GM19438 (cell line): ENCODE measurements at regions not wholly inside any gene's neighbourhood (a gene's known extent, or its start where the extent isn't known, plus 50 kb on each side); places are given as distances from the start of the nearest gene placed in this dataset.

Experiments
- ATAC-seq: cut with Tn5 transposase; IDR thresholded peaks from one replicate; pipeline ENCODE4 v1.9.1; 2021; ENCODE audit warnings: low read depth; ENCODE audit not compliant: unreplicated experiment

GRCh38 chr10:4733843-4734224 lies 92.2 kb upstream of the AKR1E2 start:
- ATAC-seq = no peak

GRCh38 chr10:4733150-4733842 lies 92.7 kb upstream of the AKR1E2 start:
- no peak for ATAC-seq

GRCh38 chr10:4730998-4731397 lies 95.0 kb upstream of the AKR1E2 start:
- ATAC-seq = no peak

- no peak for ATAC-seq
Observed at GRCh38 chr10:4725917-4726606, 99.9 kb upstream of the AKR1E2 start.

GRCh38 chr10:4723860-4724259 lies 102.1 kb upstream of the AKR1E2 start:
- no peak for ATAC-seq

- ATAC-seq = no peak
Observed at GRCh38 chr10:4721999-4722753, 103.8 kb upstream of the AKR1E2 start.

GRCh38 chr10:4720463-4720862 lies 105.5 kb upstream of the AKR1E2 start:
- no peak for ATAC-seq

GRCh38 chr10:4719671-4720070 lies 106.3 kb upstream of the AKR1E2 start:
- no peak for ATAC-seq

GRCh38 chr10:4719036-4719435 lies 107.0 kb upstream of the AKR1E2 start:
- ATAC-seq = no peak

GRCh38 chr10:4718544-4718943 lies 107.5 kb upstream of the AKR1E2 start:
- no peak for ATAC-seq

GRCh38 chr10:4717670-4718069 lies 108.3 kb upstream of the AKR1E2 start:
- ATAC-seq = no peak

- ATAC-seq = no peak
Observed at GRCh38 chr10:4710858-4711257, 115.1 kb upstream of the AKR1E2 start.

GRCh38 chr10:4708123-4708759 lies 117.8 kb upstream of the AKR1E2 start:
- ATAC-seq = peak; percentile 78

GRCh38 chr10:4707221-4707620 lies 118.8 kb upstream of the AKR1E2 start:
- no peak for ATAC-seq

GRCh38 chr10:4704034-4704545 lies 121.9 kb upstream of the AKR1E2 start:
- no peak for ATAC-seq

- no peak for ATAC-seq
Observed at GRCh38 chr10:4701016-4701415, 125.0 kb upstream of the AKR1E2 start.

GRCh38 chr10:4699950-4700730 lies 125.9 kb upstream of the AKR1E2 start:
- ATAC-seq = no peak

- ATAC-seq = no peak
Observed at GRCh38 chr10:4698075-4698474, 127.9 kb upstream of the AKR1E2 start.

GRCh38 chr10:4696186-4696585 lies 129.8 kb upstream of the AKR1E2 start:
- no peak for ATAC-seq

GRCh38 chr10:4693967-4694366 lies 132.0 kb upstream of the AKR1E2 start:
- ATAC-seq = no peak
